SK-N-SH (cell line): ENCODE measurements at regions not wholly inside any gene's neighbourhood (a gene's known extent, or its start where the extent isn't known, plus 50 kb on each side); places are given as distances from the start of the nearest gene placed in this dataset.

Experiments
- CTCF ChIA-PET: fragments of 300-600, 350-600 bp; formaldehyde crosslinking; extraction: SDS; loops from one replicate; lab custom pipeline; 2021; lab: Yijun Ruan, JAX
- POLR2A ChIA-PET: fragments of 350-600 bp; sonication (Branson Sonifier 250); formaldehyde crosslinking; extraction: SDS; loops from one replicate; lab custom pipeline; 2020; ENCODE audit warnings: antibody characterized with exemption, inconsistent platforms; lab: Yijun Ruan, JAX
- DNase-seq: peaks from one replicate; pipeline ENCODE4 v3.0.0; 2012
- H2AFZ ChIP-seq: fragments of 200-600 bp; sonication (generic); 2 replicates; pipeline ENCODE4 v1.8.1; 2016; ENCODE audit warnings: antibody characterized with exemption, mild to moderate bottlenecking, low read depth
- H3F3A ChIP-seq: fragments of 200-600 bp; sonication (generic); replicated peaks from 2 replicates; pipeline ENCODE3; 2016; ENCODE audit warnings: antibody characterized with exemption, mild to moderate bottlenecking; ENCODE audit not compliant: insufficient read depth
- H3K27ac ChIP-seq, 2 experiments: fragments of 200-500 bp in 1 of 2; fragments of 200-600 bp in 1 of 2; sonication (Bioruptor generic) in 1 of 2; sonication (generic), shearing (Covaris generic) in 1 of 2; 2 replicates each; pipeline versions ENCODE4 v1.5.1 to v1.6.1; 2014 to 2016; ENCODE audit warnings: low read depth in 2 of 2, inconsistent platforms in 1 of 2, low read length in 1 of 2, mild to moderate bottlenecking in 1 of 2, mixed read lengths in 1 of 2
- H3K27me3 ChIP-seq: fragments of 200-600 bp; sonication (generic), shearing (Covaris generic); 2 replicates; pipeline ENCODE4 v1.6.1; 2016; ENCODE audit warnings: mixed run types; ENCODE audit not compliant: insufficient read depth
- H3K36me3 ChIP-seq, 2 experiments: fragments of 200-500 bp in 1 of 2; fragments of 200-600 bp in 1 of 2; sonication (Bioruptor generic) in 1 of 2; sonication (generic) in 1 of 2; replicated peaks in 1 of 2; 2 replicates each; pipeline versions ENCODE3 to v1.5.1; 2014 to 2016; ENCODE audit warnings: low read length in 1 of 2, mild to moderate bottlenecking in 1 of 2; ENCODE audit not compliant: insufficient read depth in 2 of 2, control insufficient read depth in 1 of 2
- H3K4me1 ChIP-seq, 2 experiments: fragments of 200-500 bp in 1 of 2; fragments of 200-600 bp in 1 of 2; sonication (Bioruptor generic) in 1 of 2; sonication (generic), shearing (Covaris generic) in 1 of 2; 2 replicates each; pipeline versions ENCODE4 v1.5.1 to v1.6.1; 2014 to 2016; ENCODE audit warnings: low read depth in 1 of 2, low read length in 1 of 2, mixed run types in 1 of 2; ENCODE audit not compliant: insufficient read depth in 2 of 2, control insufficient read depth in 1 of 2
- H3K4me2 ChIP-seq: fragments of 200-600 bp; sonication (generic), shearing (Covaris generic); 2 replicates; pipeline ENCODE4 v1.6.1; 2017; ENCODE audit warnings: mixed run types
- H3K4me3 ChIP-seq, 2 experiments: fragments of 200-500 bp in 1 of 2; fragments of 200-600 bp in 1 of 2; sonication (Bioruptor generic) in 1 of 2; sonication (generic), shearing (Covaris generic) in 1 of 2; 2 replicates each; pipeline versions ENCODE4 v1.5.1 to v1.8.1; 2014 to 2016; ENCODE audit warnings: low read depth in 2 of 2, inconsistent platforms in 1 of 2, low read length in 1 of 2, mild to moderate bottlenecking in 1 of 2, mixed read lengths in 1 of 2, moderate library complexity in 1 of 2
- H3K79me2 ChIP-seq: fragments of 200-600 bp; sonication (generic); 2 replicates; pipeline ENCODE4 v1.8.1; 2017; ENCODE audit warnings: mild to moderate bottlenecking; ENCODE audit not compliant: insufficient read depth
- H3K9ac ChIP-seq: fragments of 200-600 bp; sonication (generic); 2 replicates; pipeline ENCODE4 v1.6.1; 2017; ENCODE audit warnings: mixed run types
- H3K9me2 ChIP-seq: fragments of 200-600 bp; sonication (generic); 2 replicates; pipeline ENCODE4 v1.6.1; 2017; ENCODE audit warnings: mixed run types
- H3K9me3 ChIP-seq: fragments of 200-600 bp; sonication (generic); 2 replicates; pipeline ENCODE4 v1.6.1; 2017; ENCODE audit warnings: mixed run types, mild to moderate bottlenecking, moderate library complexity
- H4K20me1 ChIP-seq: fragments of 200-600 bp; sonication (generic); 2 replicates; pipeline ENCODE4 v1.6.1; 2017; ENCODE audit warnings: mild to moderate bottlenecking, mixed run types; ENCODE audit not compliant: insufficient read depth
- CHD2 ChIP-seq: fragments of 150-350 bp; IDR thresholded peaks from 2 replicates; pipeline ENCODE4 v1.6.1; 2018; ENCODE audit warnings: low read length; ENCODE audit not compliant: partially characterized antibody
- ELF1 ChIP-seq: IDR thresholded peaks from 2 replicates; pipeline ENCODE4 v1.4.0; 2012
- EP300 ChIP-seq, 2 experiments: IDR thresholded peaks; 2 replicates each; pipeline versions ENCODE4 v1.4.0 to v1.6.1; 2012; ENCODE audit warnings: borderline replicate concordance in 1 of 2, low read depth in 1 of 2, low read length in 1 of 2
- FOXJ3 ChIP-seq: sonication (generic); formaldehyde crosslinking; IDR thresholded peaks from 2 replicates; pipeline ENCODE4 v1.5.1; 2020; ENCODE audit warnings: mild to moderate bottlenecking, missing genetic modification reagents
- FOXM1 ChIP-seq: IDR thresholded peaks from 2 replicates; pipeline ENCODE4 v1.4.0; 2012; ENCODE audit warnings: low read depth, mild to moderate bottlenecking
- GATA2 ChIP-seq: sonication (generic); formaldehyde crosslinking; IDR thresholded peaks from 2 replicates; pipeline ENCODE4 v1.5.0; 2020; ENCODE audit warnings: mild to moderate bottlenecking, missing genetic modification reagents
- NRF1 ChIP-seq: IDR thresholded peaks from 2 replicates; pipeline ENCODE4 v1.6.1; 2012; ENCODE audit warnings: low read depth, mild to moderate bottlenecking, low read length
- POLR2AphosphoS5 ChIP-seq: IDR thresholded peaks from 2 replicates; pipeline ENCODE4 v1.6.1; 2012; ENCODE audit warnings: low read depth, low read length
- RAD21 ChIP-seq: IDR thresholded peaks from 2 replicates; pipeline ENCODE4 v1.6.1; 2012; ENCODE audit warnings: mild to moderate bottlenecking, low read length
- RCOR1 ChIP-seq: fragments of 150-350 bp; IDR thresholded peaks from 2 replicates; pipeline ENCODE4 v1.6.1; 2017; ENCODE audit warnings: antibody characterized with exemption, low read length
- TCF12 ChIP-seq: IDR thresholded peaks from 2 replicates; pipeline ENCODE4 v1.4.0; 2012
- USF2 ChIP-seq: fragments of 150-350 bp; IDR thresholded peaks from 2 replicates; pipeline ENCODE4 v1.6.1; 2017; ENCODE audit warnings: antibody characterized with exemption, low read length, low read depth, borderline replicate concordance
- WGBS: methylation state at CpG from one replicate; pipeline ENCODE4 v1.1.6; 2017; ENCODE audit warnings: low lambda C conversion rate; 5-methylcytosine and 5-hydroxymethylcytosine counted together
- TF ChIP-seq, protein P1 (sequence below): IDR thresholded peaks from 2 replicates; pipeline ENCODE4 v1.6.1; 2012; ENCODE audit warnings: mild to moderate bottlenecking, low read depth, low read length, moderate library complexity
- TF ChIP-seq, protein P2 (sequence below): fragments of 200-600 bp; sonication (generic); IDR thresholded peaks from 2 replicates; pipeline ENCODE4 v1.6.1; 2017; ENCODE audit warnings: antibody characterized with exemption, mild to moderate bottlenecking, moderate library complexity
- TF ChIP-seq, protein P3 (sequence below): IDR thresholded peaks from 2 replicates; pipeline ENCODE4; 2012

- no peaks in the 10 kb centered on the region for H3K27me3 ChIP-seq
- no peak overlapping the region for H3K4me3 ChIP-seq
- no peaks in the 10 kb centered on the region for H3K9me2 ChIP-seq
- POLR2A ChIA-PET, result no interaction called here
- TF ChIP-seq TCF12, result peak; percentile 23; the same call in 1 of the 2 replicates
- TF ChIP-seq, protein P1, sequence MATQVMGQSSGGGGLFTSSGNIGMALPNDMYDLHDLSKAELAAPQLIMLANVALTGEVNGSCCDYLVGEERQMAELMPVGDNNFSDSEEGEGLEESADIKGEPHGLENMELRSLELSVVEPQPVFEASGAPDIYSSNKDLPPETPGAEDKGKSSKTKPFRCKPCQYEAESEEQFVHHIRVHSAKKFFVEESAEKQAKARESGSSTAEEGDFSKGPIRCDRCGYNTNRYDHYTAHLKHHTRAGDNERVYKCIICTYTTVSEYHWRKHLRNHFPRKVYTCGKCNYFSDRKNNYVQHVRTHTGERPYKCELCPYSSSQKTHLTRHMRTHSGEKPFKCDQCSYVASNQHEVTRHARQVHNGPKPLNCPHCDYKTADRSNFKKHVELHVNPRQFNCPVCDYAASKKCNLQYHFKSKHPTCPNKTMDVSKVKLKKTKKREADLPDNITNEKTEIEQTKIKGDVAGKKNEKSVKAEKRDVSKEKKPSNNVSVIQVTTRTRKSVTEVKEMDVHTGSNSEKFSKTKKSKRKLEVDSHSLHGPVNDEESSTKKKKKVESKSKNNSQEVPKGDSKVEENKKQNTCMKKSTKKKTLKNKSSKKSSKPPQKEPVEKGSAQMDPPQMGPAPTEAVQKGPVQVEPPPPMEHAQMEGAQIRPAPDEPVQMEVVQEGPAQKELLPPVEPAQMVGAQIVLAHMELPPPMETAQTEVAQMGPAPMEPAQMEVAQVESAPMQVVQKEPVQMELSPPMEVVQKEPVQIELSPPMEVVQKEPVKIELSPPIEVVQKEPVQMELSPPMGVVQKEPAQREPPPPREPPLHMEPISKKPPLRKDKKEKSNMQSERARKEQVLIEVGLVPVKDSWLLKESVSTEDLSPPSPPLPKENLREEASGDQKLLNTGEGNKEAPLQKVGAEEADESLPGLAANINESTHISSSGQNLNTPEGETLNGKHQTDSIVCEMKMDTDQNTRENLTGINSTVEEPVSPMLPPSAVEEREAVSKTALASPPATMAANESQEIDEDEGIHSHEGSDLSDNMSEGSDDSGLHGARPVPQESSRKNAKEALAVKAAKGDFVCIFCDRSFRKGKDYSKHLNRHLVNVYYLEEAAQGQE, result no peak
- TF ChIP-seq, protein P2, sequence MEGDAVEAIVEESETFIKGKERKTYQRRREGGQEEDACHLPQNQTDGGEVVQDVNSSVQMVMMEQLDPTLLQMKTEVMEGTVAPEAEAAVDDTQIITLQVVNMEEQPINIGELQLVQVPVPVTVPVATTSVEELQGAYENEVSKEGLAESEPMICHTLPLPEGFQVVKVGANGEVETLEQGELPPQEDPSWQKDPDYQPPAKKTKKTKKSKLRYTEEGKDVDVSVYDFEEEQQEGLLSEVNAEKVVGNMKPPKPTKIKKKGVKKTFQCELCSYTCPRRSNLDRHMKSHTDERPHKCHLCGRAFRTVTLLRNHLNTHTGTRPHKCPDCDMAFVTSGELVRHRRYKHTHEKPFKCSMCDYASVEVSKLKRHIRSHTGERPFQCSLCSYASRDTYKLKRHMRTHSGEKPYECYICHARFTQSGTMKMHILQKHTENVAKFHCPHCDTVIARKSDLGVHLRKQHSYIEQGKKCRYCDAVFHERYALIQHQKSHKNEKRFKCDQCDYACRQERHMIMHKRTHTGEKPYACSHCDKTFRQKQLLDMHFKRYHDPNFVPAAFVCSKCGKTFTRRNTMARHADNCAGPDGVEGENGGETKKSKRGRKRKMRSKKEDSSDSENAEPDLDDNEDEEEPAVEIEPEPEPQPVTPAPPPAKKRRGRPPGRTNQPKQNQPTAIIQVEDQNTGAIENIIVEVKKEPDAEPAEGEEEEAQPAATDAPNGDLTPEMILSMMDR, result no peak
- CTCF ChIA-PET, result no interaction called here
- H3K4me1 ChIP-seq, result peaks cover 8 to 10% of the 10 kb centered on the region in 2 experiments; a peak in 2 of 4 replicates
- no peaks in the 10 kb centered on the region for H3K79me2 ChIP-seq
- no peaks in the 10 kb centered on the region for H3F3A ChIP-seq
- H3K9ac ChIP-seq, result peak overlapping the region; percentile 29; the same call in 1 of the 2 replicates
- no peak for DNase-seq
- no peaks in the 10 kb centered on the region for H4K20me1 ChIP-seq
- no peaks in the 10 kb centered on the region for H3K9me3 ChIP-seq
- H3K4me2 ChIP-seq, result no peak overlapping the region
- no peak overlapping the region for H2AFZ ChIP-seq
- H3K27ac ChIP-seq, result peak overlapping the region in 1 of 2 experiments; percentile 83; a peak in 2 of 4 replicates
- no peaks in the 10 kb centered on the region for H3K36me3 ChIP-seq
These were observed 143.4 kb downstream of the WNT5A start for GRCh38 chr3:55343486-55344357.

- peak; percentile 75 for TF ChIP-seq CHD2
- TF ChIP-seq POLR2AphosphoS5, result peak; percentile 44; the same call in 1 of the 2 replicates
- TF ChIP-seq TCF12, result peak; percentile 87
- TF ChIP-seq FOXM1, result no peak
- TF ChIP-seq, protein P3, sequence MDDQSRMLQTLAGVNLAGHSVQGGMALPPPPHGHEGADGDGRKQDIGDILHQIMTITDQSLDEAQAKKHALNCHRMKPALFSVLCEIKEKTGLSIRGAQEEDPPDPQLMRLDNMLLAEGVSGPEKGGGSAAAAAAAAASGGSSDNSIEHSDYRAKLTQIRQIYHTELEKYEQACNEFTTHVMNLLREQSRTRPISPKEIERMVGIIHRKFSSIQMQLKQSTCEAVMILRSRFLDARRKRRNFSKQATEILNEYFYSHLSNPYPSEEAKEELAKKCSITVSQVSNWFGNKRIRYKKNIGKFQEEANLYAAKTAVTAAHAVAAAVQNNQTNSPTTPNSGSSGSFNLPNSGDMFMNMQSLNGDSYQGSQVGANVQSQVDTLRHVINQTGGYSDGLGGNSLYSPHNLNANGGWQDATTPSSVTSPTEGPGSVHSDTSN, result peak; percentile 38; the same call in 1 of the 2 replicates
- TF ChIP-seq RCOR1, result peak; percentile 93
- TF ChIP-seq USF2, result no peak
- peak; percentile 67 for TF ChIP-seq FOXJ3 (CRISPR knock-in tag)
- peak in 1 of 2 experiments; percentile 94; a peak in 2 of 4 replicates for TF ChIP-seq EP300 (IDR thresholded peaks at IDR 0.05; ENCODE audit: borderline replicate concordance in 1 of 2, low read depth in 1 of 2, low read length in 1 of 2)
- peak; percentile 89 for TF ChIP-seq GATA2 (CRISPR knock-in tag)
- no peak for TF ChIP-seq NRF1
- TF ChIP-seq RAD21, result no peak
- TF ChIP-seq ELF1, result no peak
- H3K9ac ChIP-seq, result no peak overlapping the region; the same call in 1 of the 2 replicates
- no peaks in the 10 kb centered on the region for H3K36me3 ChIP-seq
- peak; percentile 75 for DNase-seq
- H3K27me3 ChIP-seq, result no peaks in the 10 kb centered on the region
- H3K4me3 ChIP-seq, result no peak overlapping the region
- ChIA-PET POLR2A (no interaction called here), CTCF (interaction anchor here (1.0 to 1.7 kb wide), 2 partner anchors 39 to 161 kb away, joined by 3 to 5 read pairs; no protein-coding TSS in a partner anchor)
- H3K27ac ChIP-seq, result peak overlapping the region; percentile 53 to 83
- H3F3A ChIP-seq, result no peaks in the 10 kb centered on the region
- no peak overlapping the region for H2AFZ ChIP-seq
- no peaks in the 10 kb centered on the region for H3K9me2 ChIP-seq
- peaks cover 8 to 10% of the 10 kb centered on the region in 2 experiments; a peak in 2 of 4 replicates for H3K4me1 ChIP-seq
- H3K9me3 ChIP-seq, result no peaks in the 10 kb centered on the region
- WGBS, result 57% methylated on average over 3 of the region's 3 CpGs
- no peaks in the 10 kb centered on the region for H3K79me2 ChIP-seq
- H4K20me1 ChIP-seq, result no peaks in the 10 kb centered on the region
- H3K4me2 ChIP-seq, result no peak overlapping the region
These were observed 145.5 kb downstream of the WNT5A start for GRCh38 chr3:55341502-55342031.
